ENCODE measurements at regions not wholly inside any gene's neighbourhood (a gene's known extent, or its start where the extent isn't known, plus 50 kb on each side); places are given as distances from the start of the nearest gene placed in this dataset.

GRCh38 chr15:52925130-52925529 is 135.0 kb upstream of the ONECUT1 start:
- no peak for DNase-seq (ENCODE audit: low read depth in 4 of 4, low spot score in 3 of 4)

- DNase-seq (ENCODE audit: low read depth in 4 of 4, low spot score in 3 of 4): no peak
Observed at GRCh38 chr15:52924630-52925029, 134.5 kb upstream of the ONECUT1 start.

- no peak for DNase-seq (ENCODE audit: low read depth in 4 of 4, low spot score in 3 of 4)
Observed at GRCh38 chr15:52923626-52924025, 133.5 kb upstream of the ONECUT1 start.

- no peak for DNase-seq (ENCODE audit: low read depth in 4 of 4, low spot score in 3 of 4)
Observed at GRCh38 chr15:52922871-52923270, 132.7 kb upstream of the ONECUT1 start.

GRCh38 chr15:52912172-52912571 is 122.0 kb upstream of the ONECUT1 start:
- peak in 1 of 4 donors; percentile 14 for DNase-seq (ENCODE audit: low read depth in 4 of 4, low spot score in 3 of 4)

- DNase-seq (ENCODE audit: low read depth in 4 of 4, low spot score in 3 of 4): no peak
Observed at GRCh38 chr15:52893338-52893737, 103.2 kb upstream of the ONECUT1 start.

- DNase-seq (ENCODE audit: low read depth in 4 of 4, low spot score in 3 of 4): no peak
Observed at GRCh38 chr15:52879904-52880303, 89.8 kb upstream of the ONECUT1 start.

- no peak for DNase-seq (ENCODE audit: low read depth in 4 of 4, low spot score in 3 of 4)
Observed at GRCh38 chr15:52879145-52879544, 89.0 kb upstream of the ONECUT1 start.

GRCh38 chr15:52876991-52877663 is 87.0 kb upstream of the ONECUT1 start:
- no peak for DNase-seq (ENCODE audit: low read depth in 4 of 4, low spot score in 3 of 4)

GRCh38 chr15:52872036-52872818 is 82.1 kb upstream of the ONECUT1 start:
- no peak for DNase-seq (ENCODE audit: low read depth in 4 of 4, low spot score in 3 of 4)

- DNase-seq (ENCODE audit: low read depth in 4 of 4, low spot score in 3 of 4): no peak
Observed at GRCh38 chr15:52870015-52870414, 79.9 kb upstream of the ONECUT1 start.

- DNase-seq (ENCODE audit: low read depth in 4 of 4, low spot score in 3 of 4): no peak
Observed at GRCh38 chr15:52866698-52867097, 76.6 kb upstream of the ONECUT1 start.

GRCh38 chr15:52862677-52863076 is 72.5 kb upstream of the ONECUT1 start:
- no peak for DNase-seq (ENCODE audit: low read depth in 4 of 4, low spot score in 3 of 4)

GRCh38 chr15:52858782-52859176 is 68.6 kb upstream of the ONECUT1 start:
- no peak for DNase-seq (ENCODE audit: low read depth in 4 of 4, low spot score in 3 of 4)

- DNase-seq (ENCODE audit: low read depth in 4 of 4, low spot score in 3 of 4): no peak
Observed at GRCh38 chr15:52857937-52858781, 68.0 kb upstream of the ONECUT1 start.

- no peak for DNase-seq (ENCODE audit: low read depth in 4 of 4, low spot score in 3 of 4)
Observed at GRCh38 chr15:52857471-52857870, 67.3 kb upstream of the ONECUT1 start.

GRCh38 chr15:52856286-52856685 is 66.2 kb upstream of the ONECUT1 start:
- DNase-seq (ENCODE audit: low read depth in 4 of 4, low spot score in 3 of 4): no peak

GRCh38 chr15:52855157-52855556 is 65.0 kb upstream of the ONECUT1 start:
- no peak for DNase-seq (ENCODE audit: low read depth in 4 of 4, low spot score in 3 of 4)

GRCh38 chr15:52844823-52845222 is 54.7 kb upstream of the ONECUT1 start:
- no peak for DNase-seq (ENCODE audit: low read depth in 4 of 4, low spot score in 3 of 4)

All from left renal pelvis (tissue), 4 donors.